GM23338 (cell line): ENCODE measurements at regions not wholly inside any gene's neighbourhood (a gene's known extent, or its start where the extent isn't known, plus 50 kb on each side); places are given as distances from the start of the nearest gene placed in this dataset.

Experiments used
- ATAC-seq: fragments of 200-7000 bp; cut with Tn5 transposase; 3 replicates; pipeline ENCODE4 v1.9.1; 2020
- DNase-seq: peaks from one replicate; pipeline ENCODE4 v3.0.0-alpha.2; 2015; ENCODE audit warnings: low spot score
- H2AFZ ChIP-seq: fragments of 200-600 bp; sonication (generic); 2 replicates; pipeline ENCODE4 v1.8.0; 2016; ENCODE audit warnings: antibody characterized with exemption, mild to moderate bottlenecking, moderate library complexity
- H3F3A ChIP-seq: fragments of 200-600 bp; sonication (generic); replicated peaks from 2 replicates; pipeline ENCODE4 v1.8.0; 2017; ENCODE audit warnings: antibody characterized with exemption, mixed run types, low read depth
- H3K27ac ChIP-seq: fragments of 200-600 bp; sonication (generic); 2 replicates; pipeline ENCODE4 v1.6.1; 2016; ENCODE audit warnings: low read depth
- H3K27me3 ChIP-seq: fragments of 200-600 bp; sonication (generic); 2 replicates; pipeline ENCODE4 v1.8.0; 2016; ENCODE audit warnings: mild to moderate bottlenecking, mixed run types, moderate library complexity; ENCODE audit not compliant: insufficient read depth
- H3K36me3 ChIP-seq: fragments of 200-600 bp; sonication (generic); 2 replicates; pipeline ENCODE4 v1.8.0; 2016; ENCODE audit warnings: mild to moderate bottlenecking; ENCODE audit not compliant: insufficient read depth
- H3K4me1 ChIP-seq: fragments of 200-600 bp; sonication (generic); 2 replicates; pipeline ENCODE4 v1.8.0; 2016; ENCODE audit warnings: mild to moderate bottlenecking, moderate library complexity; ENCODE audit not compliant: insufficient read depth
- H3K4me2 ChIP-seq: fragments of 200-600 bp; sonication (generic); 2 replicates; pipeline ENCODE4 v1.7.1; 2017; ENCODE audit warnings: mixed run types
- H3K4me3 ChIP-seq: fragments of 200-600 bp; sonication (generic); 2 replicates; pipeline ENCODE4 v1.6.1; 2016; ENCODE audit warnings: mixed run types
- H3K79me2 ChIP-seq: fragments of 200-600 bp; sonication (generic); replicated peaks from 2 replicates; pipeline ENCODE4 v1.8.0; 2017; ENCODE audit warnings: mild to moderate bottlenecking; ENCODE audit not compliant: insufficient read depth
- H3K9me2 ChIP-seq: fragments of 200-600 bp; sonication (generic); 2 replicates; pipeline ENCODE4 v1.8.0; 2017; ENCODE audit not compliant: insufficient read depth
- H4K20me1 ChIP-seq: fragments of 200-600 bp; sonication (generic); replicated peaks from 2 replicates; pipeline ENCODE4 v1.8.0; 2017; ENCODE audit warnings: mild to moderate bottlenecking; ENCODE audit not compliant: insufficient read depth
- H3K27ac Mint-ChIP-seq: 2 replicates; pipeline ENCODE4 v1.8.0; 2020; ENCODE audit warnings: inconsistent platforms, mild to moderate bottlenecking, moderate library complexity, mixed read lengths
- H3K27me3 Mint-ChIP-seq: 3 replicates; pipeline ENCODE4 v1.8.0; 2022; ENCODE audit warnings: low read depth, mild to moderate bottlenecking, moderate library complexity, mixed read lengths, inconsistent platforms; ENCODE audit not compliant: insufficient read depth, poor library complexity
- H3K36me3 Mint-ChIP-seq: 3 replicates; pipeline ENCODE4 v1.8.0; 2021; ENCODE audit warnings: low read depth, mild to moderate bottlenecking, inconsistent platforms, moderate library complexity, mixed read lengths
- H3K4me1 Mint-ChIP-seq: 3 replicates; pipeline ENCODE4 v1.8.0; 2020; ENCODE audit warnings: mild to moderate bottlenecking, inconsistent platforms, mixed read lengths
- H3K4me3 Mint-ChIP-seq: 3 replicates; pipeline ENCODE4 v1.8.0; 2021; ENCODE audit warnings: moderate library complexity, mild to moderate bottlenecking, inconsistent platforms, mixed read lengths
- H3K9me3 Mint-ChIP-seq: 3 replicates; pipeline ENCODE4 v1.8.0; 2020; ENCODE audit warnings: moderate library complexity, mild to moderate bottlenecking, inconsistent platforms, mixed read lengths
- CREB1 ChIP-seq: fragments of 250-450 bp; sonication (Bioruptor Pico); IDR thresholded peaks from 2 replicates; pipeline ENCODE4 v1.5.0; 2020; ENCODE audit warnings: low read depth, mild to moderate bottlenecking, moderate library complexity
- CTCF ChIP-seq, 2 experiments: fragments of 200-600 bp in 1 of 2; sonication (generic) in 1 of 2; conservative IDR thresholded peaks; 2 replicates each; pipeline versions ENCODE4 v1.5.1 to v1.6.1; 2016 to 2017; ENCODE audit warnings: antibody characterized with exemption in 2 of 2, low read depth in 2 of 2, mild to moderate bottlenecking in 2 of 2, moderate library complexity in 1 of 2
- ETS1 ChIP-seq: IDR thresholded peaks from 2 replicates; pipeline ENCODE4 v1.6.1; 2016; ENCODE audit warnings: antibody characterized with exemption
- EZH2 ChIP-seq: fragments of 200-600 bp; sonication (generic); IDR thresholded peaks from one replicate; pipeline ENCODE4 v1.8.0; 2017; ENCODE audit warnings: antibody characterized with exemption, mild to moderate bottlenecking, low read depth; ENCODE audit not compliant: unreplicated experiment
- EZH2phosphoT487 ChIP-seq: fragments of 200-600 bp; sonication (generic); IDR thresholded peaks from one replicate; pipeline ENCODE4 v1.8.1; 2018; ENCODE audit warnings: antibody characterized with exemption; ENCODE audit not compliant: unreplicated experiment
- JUNB ChIP-seq: IDR thresholded peaks from one replicate; pipeline ENCODE4 v1.6.1; 2016; ENCODE audit warnings: antibody characterized with exemption; ENCODE audit not compliant: unreplicated experiment
- NANOG ChIP-seq: IDR thresholded peaks from 2 replicates; pipeline ENCODE4 v1.6.1; 2016; ENCODE audit warnings: antibody characterized with exemption, borderline replicate concordance
- POLR2AphosphoS5 ChIP-seq: IDR thresholded peaks from 2 replicates; pipeline ENCODE4 v1.6.1; 2016; ENCODE audit warnings: antibody characterized with exemption, low read depth
- REST ChIP-seq: IDR thresholded peaks from one replicate; pipeline ENCODE4 v1.6.1; 2018; ENCODE audit warnings: antibody characterized with exemption; ENCODE audit not compliant: unreplicated experiment
- STAT1 ChIP-seq: IDR thresholded peaks from one replicate; pipeline ENCODE4 v1.6.1; 2016; ENCODE audit warnings: antibody characterized with exemption; ENCODE audit not compliant: unreplicated experiment
- ZNF114 ChIP-seq: fragments of 250-450 bp; sonication (Bioruptor Pico); IDR thresholded peaks from 2 replicates; pipeline ENCODE4 v1.5.0; 2020; ENCODE audit warnings: mild to moderate bottlenecking, moderate library complexity
- ZNF331 ChIP-seq: fragments of 250-450 bp; sonication (Bioruptor Pico); IDR thresholded peaks from 2 replicates; pipeline ENCODE4 v1.5.0; 2020; ENCODE audit warnings: low read depth, mild to moderate bottlenecking, moderate library complexity
- ZNF462 ChIP-seq: fragments of 250-450 bp; sonication (Bioruptor Pico); IDR thresholded peaks from 2 replicates; pipeline ENCODE4 v1.5.0; 2020; ENCODE audit warnings: mild to moderate bottlenecking, moderate library complexity

GRCh38 chr9:115300116-115300515 is 182.2 kb upstream of the TNC start:
- no peak overlapping the region for H3K27ac ChIP-seq
- H3K4me3 ChIP-seq = no peak overlapping the region
- H3K4me1 ChIP-seq = peaks cover 5% of the 10 kb centered on the region
- no peaks in the 10 kb centered on the region for H3K79me2 ChIP-seq
- Mint-ChIP-seq H3K9me3 (no peaks in the 10 kb centered on the region), H3K4me1 (peaks cover 7% of the 10 kb centered on the region), H3K4me3 (no peak overlapping the region), H3K36me3 (no peaks in the 10 kb centered on the region), H3K27me3 (no peaks in the 10 kb centered on the region), H3K27ac (no peak overlapping the region)
- H2AFZ ChIP-seq = no peak overlapping the region
- no peaks in the 10 kb centered on the region for H4K20me1 ChIP-seq
- peaks cover 18% of the 10 kb centered on the region; the same call in 1 of the 2 replicates for H3K9me2 ChIP-seq
- no peak for DNase-seq
- H3K36me3 ChIP-seq = no peaks in the 10 kb centered on the region
- TF ChIP-seq NANOG = no peak
- TF ChIP-seq EZH2 = no peak
- no peak for TF ChIP-seq ZNF114 (CRISPR knock-in tag)
- no peak for TF ChIP-seq JUNB
- no peak for TF ChIP-seq EZH2phosphoT487
- TF ChIP-seq STAT1 = no peak
- no peak for TF ChIP-seq POLR2AphosphoS5
- TF ChIP-seq CREB1 (CRISPR knock-in tag) = no peak
- no peak for TF ChIP-seq REST
- no peak for TF ChIP-seq CTCF (conservative IDR thresholded peaks at IDR 0.05; ENCODE audit: low read depth in 2 of 2)
- no peak for TF ChIP-seq ZNF331 (CRISPR knock-in tag)
- no peak for TF ChIP-seq ETS1
- TF ChIP-seq ZNF462 (CRISPR knock-in tag) = no peak
- H3F3A ChIP-seq = no peaks in the 10 kb centered on the region
- no peak overlapping the region for H3K4me2 ChIP-seq
- no peak for ATAC-seq
- H3K27me3 ChIP-seq = no peaks in the 10 kb centered on the region
